ENCODE measurements at regions not wholly inside any gene's neighbourhood (a gene's known extent, or its start where the extent isn't known, plus 50 kb on each side); places are given as distances from the start of the nearest gene placed in this dataset.

- no peak for TF ChIP-seq CTCF (IDR thresholded peaks at IDR 0.05)
- TF ChIP-seq REST (IDR thresholded peaks at IDR 0.05) = no peak
- no peak for TF ChIP-seq POLR2A (IDR thresholded peaks at IDR 0.05; ENCODE audit: low read length)
- TF ChIP-seq EHMT2 (IDR thresholded peaks at IDR 0.05; ENCODE audit: low read depth) = no peak
- TF ChIP-seq ZC3H11A (IDR thresholded peaks at IDR 0.05) = no peak
- TF ChIP-seq MAX (IDR thresholded peaks at IDR 0.05) = no peak
- no peak for TF ChIP-seq HOXA7 (CRISPR knock-in tag; IDR thresholded peaks at IDR 0.05)
- no peak for TF ChIP-seq CBX2 (IDR thresholded peaks at IDR 0.05; ENCODE audit: borderline replicate concordance, low read depth)
- TF ChIP-seq CEBPB (IDR thresholded peaks at IDR 0.05) = no peak
- no peak for TF ChIP-seq NR3C1 (IDR thresholded peaks at IDR 0.05)
- no peak for TF ChIP-seq MAZ (IDR thresholded peaks at IDR 0.05; ENCODE audit: borderline replicate concordance, low read depth, low read length)
- no peak for TF ChIP-seq FOSL2 (IDR thresholded peaks at IDR 0.05)
- TF ChIP-seq FOSL2 (CRISPR knock-in tag; IDR thresholded peaks at IDR 0.05) = no peak
- no peak for TF ChIP-seq SMC3 (IDR thresholded peaks at IDR 0.05)
- TF ChIP-seq RNF2 (IDR thresholded peaks at IDR 0.05; ENCODE audit: borderline replicate concordance, low read depth) = no peak
Measured at GRCh38 chr4:24202579-24202978, 312.7 kb upstream of the PPARGC1A start.

All from A549 (cell line).